Fibroblast of skin of back (primary cell): ENCODE measurements at regions not wholly inside any gene's neighbourhood (a gene's known extent, or its start where the extent isn't known, plus 50 kb on each side); places are given as distances from the start of the nearest gene placed in this dataset.
"Not testable (repeated sequence)": the region's sequence is repeated elsewhere in the genome, so short reads cannot be mapped to it uniquely, and the experiment has no call there.

Experiments
- DNase-seq: peaks from one replicate; pipeline ENCODE4 v3.0.0-alpha.2; 2013

DNA sequence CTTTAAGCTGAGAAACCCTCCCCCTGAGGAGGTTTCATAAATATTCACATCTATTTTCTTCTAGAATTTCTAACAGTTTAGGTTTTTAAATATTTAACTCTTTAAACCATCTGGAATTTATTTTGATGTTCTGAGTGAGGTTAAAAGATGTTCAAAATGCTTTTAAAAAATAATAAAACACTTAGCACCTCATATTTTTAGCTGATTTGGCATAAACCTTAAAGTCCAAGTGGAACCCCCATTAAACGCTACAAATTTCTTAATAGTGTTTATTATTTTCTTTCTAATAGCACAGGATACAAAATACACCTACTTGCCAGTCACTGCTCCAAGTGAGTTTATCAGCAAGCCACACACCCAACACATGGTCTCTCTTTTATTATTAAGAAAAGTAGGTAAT is 277.2 kb downstream of the QDPR start:
- DNase-seq = no peak

- DNase-seq = peak; percentile 68
These were observed 279.2 kb downstream of the QDPR start for GRCh38 chr4:17232566-17233253.

GRCh38 chr4:17231880-17232475 is 279.9 kb downstream of the QDPR start:
- DNase-seq = not testable (repeated sequence)

DNA sequence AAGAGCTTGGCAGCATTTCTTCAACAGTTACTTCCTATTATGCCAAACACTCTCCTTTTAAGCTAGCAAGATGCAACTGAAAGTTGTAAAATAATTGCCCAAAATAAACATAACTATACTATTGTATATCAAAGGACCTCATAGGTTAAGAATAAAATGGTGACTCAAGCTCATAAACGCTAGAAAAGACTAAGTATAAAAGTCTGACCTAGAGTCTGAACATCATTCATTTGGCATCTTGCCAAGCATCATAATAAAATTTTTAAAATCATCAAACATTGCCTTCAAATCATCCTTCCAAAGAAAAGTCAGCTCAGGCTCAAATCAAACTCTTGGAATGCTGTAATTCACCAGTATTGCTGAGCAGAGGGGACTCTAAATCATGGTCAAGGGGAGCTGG is 281.2 kb downstream of the QDPR start:
- DNase-seq = no peak

DNA sequence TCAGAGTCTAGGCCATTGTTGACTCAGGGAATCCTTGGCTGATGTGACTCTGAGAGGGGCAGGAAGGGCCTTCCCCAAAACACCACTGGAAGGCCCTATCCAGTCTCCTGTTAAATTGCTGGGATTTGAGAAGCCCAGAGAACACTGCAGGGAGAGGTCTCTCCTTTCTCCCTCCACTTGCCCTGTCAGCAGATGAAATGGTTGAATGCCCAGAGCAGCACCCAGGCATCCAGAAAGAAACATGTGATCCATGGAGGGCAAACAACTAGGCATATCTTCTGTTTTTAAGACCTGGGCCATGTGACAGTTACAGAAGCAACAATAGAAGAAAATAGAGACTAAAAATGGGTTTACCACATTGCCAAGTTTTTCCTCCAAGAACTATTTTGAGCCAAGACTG is 291.1 kb downstream of the QDPR start:
- no peak for DNase-seq

- DNase-seq = no peak
These were observed 293.1 kb downstream of the QDPR start for GRCh38 chr4:17218786-17219185.

GRCh38 chr4:17206829-17207801 is 304.8 kb downstream of the QDPR start:
- no peak for DNase-seq

GRCh38 chr4:17204908-17205307 is 306.5 kb upstream of the LDB2 start:
- no peak for DNase-seq

- peak; percentile 60 for DNase-seq
These were observed 305.4 kb upstream of the LDB2 start for GRCh38 chr4:17203797-17204196.

DNA sequence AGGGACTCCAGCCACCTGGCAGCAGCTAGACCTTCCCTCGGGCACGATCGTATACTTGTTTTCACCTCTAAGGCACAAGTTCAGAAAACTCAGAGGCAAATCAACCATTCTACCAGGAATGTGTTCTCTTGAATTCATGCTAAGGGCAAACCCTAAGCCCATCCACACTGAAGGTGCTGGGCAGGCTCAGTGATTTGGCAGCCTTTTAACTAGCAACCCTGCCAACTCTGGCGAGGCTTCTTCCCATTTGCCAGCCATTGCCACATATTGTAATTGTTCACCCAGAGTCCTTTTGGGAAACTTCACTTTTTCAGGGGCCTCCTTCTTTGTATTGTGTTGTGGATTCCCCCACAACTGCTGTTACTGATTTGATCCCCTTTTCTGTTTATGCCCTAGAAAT is 298.6 kb upstream of the LDB2 start:
- no peak for DNase-seq

GRCh38 chr4:17195461-17196275 is 297.2 kb upstream of the LDB2 start:
- DNase-seq = peak; percentile 50

GRCh38 chr4:17194586-17194985 is 296.1 kb upstream of the LDB2 start:
- no peak for DNase-seq

GRCh38 chr4:17189759-17190158 is 291.3 kb upstream of the LDB2 start:
- DNase-seq = no peak

- DNase-seq = peak; percentile 66
These were observed 290.9 kb upstream of the LDB2 start for GRCh38 chr4:17189401-17189720.

- no peak for DNase-seq
These were observed 290.3 kb upstream of the LDB2 start for GRCh38 chr4:17188547-17189400.

DNA sequence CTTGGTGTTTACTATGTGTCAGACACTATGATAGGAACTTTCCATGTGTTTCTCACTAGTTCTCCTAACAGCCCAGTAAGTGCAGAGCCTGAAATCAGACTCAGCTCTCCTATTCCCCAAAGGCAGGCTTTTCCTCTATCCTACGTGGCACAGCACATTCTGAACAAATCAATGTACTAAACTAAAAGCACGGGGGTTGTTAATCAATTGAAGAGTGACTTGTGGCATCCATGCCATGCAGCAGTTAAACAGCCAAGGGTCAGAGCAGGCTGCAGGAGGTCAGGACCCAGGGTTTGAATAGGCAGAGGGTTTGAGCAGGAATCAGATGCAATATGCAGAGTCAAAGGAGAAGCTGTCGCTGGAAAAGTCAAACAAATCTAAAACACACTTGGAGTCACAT is 289.7 kb upstream of the LDB2 start:
- DNase-seq = no peak

- no peak for DNase-seq
These were observed 288.6 kb upstream of the LDB2 start for GRCh38 chr4:17187003-17187402.

DNA sequence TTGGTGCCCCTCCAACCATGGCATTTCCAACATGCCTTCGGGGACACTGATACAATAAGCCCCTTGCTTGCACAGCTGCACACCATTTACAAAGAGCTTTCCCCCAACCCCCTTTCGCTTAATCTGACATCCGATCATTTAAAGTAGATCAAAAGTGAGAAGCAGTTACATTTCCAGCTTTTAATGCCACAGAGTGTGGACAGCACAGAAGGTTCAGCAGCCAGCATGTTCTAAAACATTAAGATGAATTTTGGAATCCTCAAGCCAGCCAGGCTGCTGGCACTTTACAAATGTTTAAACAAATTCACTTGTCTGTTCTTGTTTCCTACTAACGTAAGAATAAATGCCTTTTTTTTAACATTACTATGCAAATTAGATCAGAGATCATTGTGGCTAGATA is 284.4 kb upstream of the LDB2 start:
- DNase-seq = no peak

DNA sequence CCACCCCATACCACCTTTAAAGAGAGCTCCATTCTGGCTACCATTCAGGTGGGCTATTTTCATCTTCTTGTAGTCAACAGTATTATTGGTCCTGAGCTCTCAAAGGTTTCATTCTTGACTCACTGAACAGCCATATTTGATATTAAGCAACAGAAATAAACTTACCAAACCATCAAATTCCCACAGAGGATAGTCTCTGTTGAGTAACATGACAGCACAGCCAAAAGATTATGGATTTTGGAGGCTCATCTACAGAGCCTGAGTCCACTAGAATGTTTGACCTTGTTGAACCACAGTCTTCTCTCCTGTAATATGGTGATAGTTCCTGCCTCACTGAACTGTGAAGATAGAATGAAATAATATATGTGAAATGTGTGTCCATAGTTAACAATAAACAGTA is 276.3 kb upstream of the LDB2 start:
- no peak for DNase-seq

GRCh38 chr4:17173300-17173699 is 274.9 kb upstream of the LDB2 start:
- no peak for DNase-seq

- no peak for DNase-seq
These were observed 271.7 kb upstream of the LDB2 start for GRCh38 chr4:17170131-17170530.

GRCh38 chr4:17169699-17170098 is 271.3 kb upstream of the LDB2 start:
- no peak for DNase-seq
